Fibroblast of peridontal ligament (primary cell): ENCODE measurements at regions not wholly inside any gene's neighbourhood (a gene's known extent, or its start where the extent isn't known, plus 50 kb on each side); places are given as distances from the start of the nearest gene placed in this dataset.
"Not testable (repeated sequence)": the region's sequence is repeated elsewhere in the genome, so short reads cannot be mapped to it uniquely, and the experiment has no call there.

Source experiments
- DNase-seq: peaks from one replicate; pipeline ENCODE4 v3.0.0-alpha.2; 2010; ENCODE audit errors: extremely low read depth

GRCh38 chr6:140007525-140007924 is 633.1 kb upstream of the CITED2 start:
- DNase-seq = no peak

- no peak for DNase-seq
Measured at GRCh38 chr6:140003217-140003616, 628.8 kb upstream of the CITED2 start.

- DNase-seq = peak; percentile 86
Measured at GRCh38 chr6:140002396-140003022, 628.1 kb upstream of the CITED2 start.

GRCh38 chr6:140001821-140002341 is 627.4 kb upstream of the CITED2 start:
- peak; percentile 86 for DNase-seq

GRCh38 chr6:140001005-140001404 is 626.6 kb upstream of the CITED2 start:
- DNase-seq = no peak

- DNase-seq = not testable (repeated sequence)
Measured at GRCh38 chr6:139999661-140000060, 625.2 kb upstream of the CITED2 start.

GRCh38 chr6:139998478-139998877 is 624.0 kb upstream of the CITED2 start:
- not testable (repeated sequence) for DNase-seq

- DNase-seq = no peak
Measured at GRCh38 chr6:139996253-139996834, 621.9 kb upstream of the CITED2 start.

- no peak for DNase-seq
Measured at GRCh38 chr6:139994998-139995397, 620.5 kb upstream of the CITED2 start.

GRCh38 chr6:139990856-139991465 is 616.5 kb upstream of the CITED2 start:
- DNase-seq = peak; percentile 75

GRCh38 chr6:139990026-139990686 is 615.7 kb upstream of the CITED2 start:
- no peak for DNase-seq

- no peak for DNase-seq
Measured at GRCh38 chr6:139988685-139989084, 614.2 kb upstream of the CITED2 start.

- DNase-seq = no peak
Measured at GRCh38 chr6:139987091-139987490, 612.6 kb upstream of the CITED2 start.

- DNase-seq = no peak
Measured at GRCh38 chr6:139985236-139985815, 610.9 kb upstream of the CITED2 start.

GRCh38 chr6:139984317-139984716 is 609.9 kb upstream of the CITED2 start:
- no peak for DNase-seq

GRCh38 chr6:139983555-139984276 is 609.3 kb upstream of the CITED2 start:
- peak; percentile 55 for DNase-seq

GRCh38 chr6:139982652-139983295 is 608.3 kb upstream of the CITED2 start:
- peak; percentile 84 for DNase-seq

- peak; percentile 29 for DNase-seq
Measured at GRCh38 chr6:139982195-139982594, 607.7 kb upstream of the CITED2 start.

- peak; percentile 72 for DNase-seq
Measured at GRCh38 chr6:139981768-139982181, 607.3 kb upstream of the CITED2 start.

GRCh38 chr6:139981066-139981624 is 606.7 kb upstream of the CITED2 start:
- DNase-seq = no peak

- DNase-seq = peak; percentile 28
Measured at GRCh38 chr6:139980631-139981030, 606.2 kb upstream of the CITED2 start.
